ENCODE measurements at regions not wholly inside any gene's neighbourhood (a gene's known extent, or its start where the extent isn't known, plus 50 kb on each side); places are given as distances from the start of the nearest gene placed in this dataset.
"Not testable (repeated sequence)": the region's sequence is repeated elsewhere in the genome, so short reads cannot be mapped to it uniquely, and the experiment has no call there.

DNA sequence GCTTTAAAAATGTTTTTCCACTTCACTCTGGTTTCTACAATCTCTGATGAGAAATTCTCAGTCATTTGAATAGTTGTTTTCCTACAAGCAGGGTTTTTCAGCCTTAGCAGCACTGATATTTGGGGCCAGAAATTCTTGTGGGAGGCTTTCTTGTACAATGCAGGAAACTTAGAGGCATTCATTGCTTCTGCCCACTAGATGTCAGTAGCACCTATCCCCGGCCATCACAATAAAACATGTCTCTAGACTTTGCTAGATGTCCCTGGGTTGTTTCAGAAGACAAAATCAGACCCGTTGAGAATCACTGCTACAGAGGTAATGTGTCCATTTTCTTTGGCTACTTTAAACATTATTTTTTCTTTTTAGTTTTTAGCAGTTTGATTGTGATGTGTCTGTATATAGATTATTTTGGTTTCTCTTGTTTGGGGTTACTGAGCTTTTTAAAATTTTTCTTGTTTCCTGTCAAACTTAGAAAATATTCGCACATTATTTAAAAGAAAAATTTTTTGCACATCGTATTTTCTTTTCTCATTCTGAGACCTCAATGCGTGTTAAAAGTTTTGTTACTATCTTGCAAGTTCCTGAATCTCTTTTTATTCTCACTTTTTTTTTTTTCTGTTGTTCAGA, 60.8 kb upstream of the CCDC179 start:
- DNase-seq: peak; percentile 68

DNA sequence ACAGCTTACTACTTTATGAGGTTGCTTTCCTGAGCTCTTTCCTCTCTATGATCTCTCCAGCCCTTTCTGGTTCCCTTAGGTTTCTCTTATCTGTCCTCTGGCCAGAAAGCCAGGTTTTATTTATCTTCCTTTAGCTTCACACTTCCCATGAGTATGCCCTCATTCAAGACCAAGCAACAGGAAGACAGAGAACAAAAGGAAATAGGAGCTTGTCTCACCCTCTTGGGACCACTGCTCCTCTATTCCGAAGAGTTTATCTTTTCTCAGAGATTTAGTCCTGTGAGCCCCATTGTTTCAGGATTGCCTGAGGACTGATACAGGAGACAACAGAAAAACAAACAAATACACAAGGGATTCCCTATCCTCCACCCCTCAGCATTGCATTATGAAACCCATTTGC, 62.4 kb upstream of the CCDC179 start:
- DNase-seq: no peak

GRCh38 chr11:22923561-22923960, 63.3 kb upstream of the CCDC179 start:
- DNase-seq: no peak

- no peak for DNase-seq
These were observed 66.1 kb upstream of the CCDC179 start for GRCh38 chr11:22926341-22926740.

- no peak for DNase-seq
These were observed 67.5 kb upstream of the CCDC179 start for GRCh38 chr11:22927793-22928192.

DNA sequence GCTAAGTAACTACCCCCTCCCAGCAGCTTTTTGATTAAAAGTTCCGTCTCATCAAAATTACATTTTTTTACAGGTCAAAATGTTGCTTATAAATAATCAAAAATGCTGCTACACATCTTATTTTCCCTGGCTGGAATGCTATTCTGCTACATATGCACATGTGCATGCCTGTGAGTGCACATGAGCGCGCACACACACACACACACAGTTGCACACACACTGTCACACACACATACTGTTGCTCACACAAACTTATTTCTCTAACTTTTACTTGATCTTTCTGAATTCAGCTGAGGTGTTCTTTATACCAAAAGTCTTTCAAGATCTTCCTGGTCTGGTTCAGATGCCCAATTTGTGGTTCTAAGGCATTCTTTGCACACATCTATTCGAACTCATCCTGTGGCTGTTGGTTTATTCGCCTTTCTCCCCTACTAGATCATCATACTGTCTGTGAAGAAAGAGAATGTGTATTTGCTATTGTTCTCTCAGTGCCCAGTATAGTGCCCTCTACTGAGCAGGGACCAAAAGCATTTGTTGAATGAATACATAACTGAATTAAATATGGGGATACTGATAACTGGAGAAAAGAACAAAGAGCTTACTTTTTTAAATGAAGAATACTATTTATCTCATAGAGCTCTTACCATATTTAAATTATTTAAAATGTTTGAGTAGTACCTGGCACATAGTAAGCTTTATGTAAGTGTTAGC, 68.1 kb upstream of the CCDC179 start:
- no peak for DNase-seq

DNA sequence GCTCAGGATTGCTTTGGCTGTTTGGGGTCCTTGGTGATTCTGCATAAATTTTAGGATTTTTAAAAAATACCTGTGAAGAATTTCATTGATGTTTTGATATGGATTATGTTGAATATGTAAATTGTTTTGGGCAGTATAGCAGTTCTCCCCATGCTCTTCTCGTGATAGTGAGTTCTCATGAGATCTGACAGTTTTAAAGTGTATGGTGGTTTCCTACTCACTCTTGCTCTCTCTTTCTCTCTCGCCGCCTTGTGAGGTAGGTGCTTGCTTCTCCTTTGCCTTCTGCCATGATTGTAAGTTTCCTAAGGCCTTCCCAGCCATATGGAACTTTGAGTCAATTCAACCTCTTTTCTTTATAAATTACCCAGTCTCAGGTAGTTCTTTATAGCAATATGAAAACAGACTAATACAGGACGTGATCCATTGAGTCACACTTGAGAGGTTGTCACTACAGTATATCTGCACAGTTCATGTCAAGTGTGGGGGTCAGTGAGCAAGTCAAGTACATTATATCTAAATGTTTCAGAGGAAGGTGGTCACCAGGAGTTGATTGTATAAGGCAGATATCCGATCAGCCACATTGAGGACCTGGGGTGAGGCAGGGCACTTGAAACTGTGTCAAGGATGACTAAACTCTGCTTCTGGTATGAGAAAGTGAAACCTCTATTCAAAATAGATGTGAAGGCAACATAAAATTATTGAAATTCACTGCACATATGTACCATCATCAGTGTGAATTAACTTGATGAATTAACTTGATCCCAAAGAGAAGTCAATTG, 70.7 kb upstream of the CCDC179 start:
- peak; percentile 1 for DNase-seq

DNA sequence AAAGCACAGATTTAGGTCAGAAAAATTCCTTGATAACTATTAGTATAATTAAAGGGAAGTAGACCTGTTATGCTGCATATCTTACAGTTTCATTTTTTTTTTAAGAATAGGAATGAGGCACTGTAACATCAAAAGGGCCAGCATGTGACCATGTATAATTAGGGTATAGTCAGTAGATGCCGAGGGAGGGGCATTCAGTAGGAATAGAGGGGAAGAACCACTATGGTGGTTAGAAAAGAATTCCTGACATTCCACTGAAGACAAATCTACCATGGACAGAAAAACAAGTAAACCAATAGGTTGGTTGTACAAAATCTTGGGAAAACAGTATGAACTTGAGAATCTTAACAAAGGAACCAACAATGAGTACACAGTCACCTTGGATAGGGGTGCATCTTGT, 78.4 kb upstream of the CCDC179 start:
- DNase-seq: peak; percentile 3

DNA sequence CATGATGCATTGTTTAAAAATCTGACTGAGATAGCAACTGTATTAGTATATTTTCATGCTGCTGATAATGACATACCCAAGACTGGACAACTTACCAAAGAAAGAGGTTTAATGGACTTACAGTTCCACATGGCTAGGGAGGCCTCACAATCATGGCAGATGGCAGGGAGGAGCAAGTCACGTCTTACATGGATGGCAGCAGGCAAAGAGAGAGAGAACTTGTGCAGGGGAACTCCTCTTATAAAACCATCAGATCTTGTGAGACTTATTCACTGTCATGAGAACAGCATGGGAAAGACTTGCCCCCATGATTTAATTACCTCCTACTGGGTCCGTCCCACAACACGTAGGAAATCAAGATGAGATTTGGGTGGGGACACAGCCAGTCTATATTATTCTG, 81.3 kb upstream of the CCDC179 start:
- DNase-seq: not testable (repeated sequence)

- peak; percentile 1 for DNase-seq
These were observed 97.5 kb upstream of the CCDC179 start for GRCh38 chr11:22957786-22958185.

DNA sequence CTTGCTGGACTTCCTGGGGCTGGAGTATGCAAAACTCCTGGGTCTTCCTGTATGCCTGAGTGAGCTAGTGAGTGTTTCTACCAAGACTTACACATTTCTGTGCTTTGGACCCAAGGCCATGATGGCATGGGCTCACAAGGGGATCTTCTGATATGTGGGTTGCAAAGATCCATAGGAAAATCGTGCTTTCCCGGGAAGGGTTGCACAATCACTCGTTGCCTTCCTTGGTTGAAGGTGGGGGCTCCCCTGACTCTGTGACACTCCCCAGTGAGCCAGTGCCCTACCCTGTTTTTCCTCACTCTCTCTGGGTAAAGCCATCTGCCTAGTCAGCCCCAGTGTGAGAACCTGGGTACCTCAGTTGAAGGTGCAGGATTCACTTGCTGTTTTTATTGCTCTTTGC, 114.0 kb upstream of the CCDC179 start:
- DNase-seq: no peak

- DNase-seq: peak; percentile 67
These were observed 115.9 kb upstream of the CCDC179 start for GRCh38 chr11:22976146-22976545.

DNA sequence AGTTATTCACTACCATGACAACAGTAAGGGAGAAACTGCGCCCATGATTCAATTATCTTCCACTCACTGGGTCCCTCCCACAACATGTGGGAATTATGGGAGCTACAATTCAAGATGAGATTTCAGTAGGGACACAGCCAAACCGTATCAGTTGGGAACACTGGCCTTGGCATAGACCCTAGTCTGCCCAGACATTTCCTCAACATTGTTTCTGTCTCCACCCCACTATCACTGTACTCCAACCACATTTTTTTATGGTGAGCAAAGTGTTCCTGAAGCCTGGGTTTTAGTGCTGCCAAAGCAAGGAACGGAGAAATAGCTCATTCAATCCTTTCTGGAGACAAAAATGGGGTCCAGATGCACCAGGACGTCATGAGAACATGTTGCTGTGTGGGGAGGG, 122.6 kb upstream of the CCDC179 start:
- DNase-seq: no peak

GRCh38 chr11:22984045-22984444, 123.8 kb upstream of the CCDC179 start:
- no peak for DNase-seq

GRCh38 chr11:22989371-22989770, 129.1 kb upstream of the CCDC179 start:
- no peak for DNase-seq

- no peak for DNase-seq
These were observed 130.9 kb upstream of the CCDC179 start for GRCh38 chr11:22991196-22991595.

DNA sequence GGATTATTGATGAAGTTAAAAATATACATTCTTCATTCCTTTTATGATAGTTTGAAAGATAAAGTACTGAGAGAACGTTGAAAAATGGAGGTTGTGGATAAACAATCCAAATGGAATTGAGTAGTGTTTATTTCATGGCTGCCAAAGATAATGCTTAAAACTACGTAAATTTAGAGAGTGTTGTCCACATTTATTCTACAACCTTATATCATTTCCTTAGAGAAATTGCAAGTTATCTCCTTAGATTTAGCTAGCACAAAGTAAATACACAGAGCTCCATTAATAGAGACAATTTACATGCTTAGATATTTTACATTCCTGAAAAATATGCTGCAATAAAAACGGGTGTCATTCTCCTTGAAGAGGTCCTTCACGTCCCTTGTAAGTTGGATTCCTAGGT, 146.5 kb upstream of the CCDC179 start:
- no peak for DNase-seq

DNA sequence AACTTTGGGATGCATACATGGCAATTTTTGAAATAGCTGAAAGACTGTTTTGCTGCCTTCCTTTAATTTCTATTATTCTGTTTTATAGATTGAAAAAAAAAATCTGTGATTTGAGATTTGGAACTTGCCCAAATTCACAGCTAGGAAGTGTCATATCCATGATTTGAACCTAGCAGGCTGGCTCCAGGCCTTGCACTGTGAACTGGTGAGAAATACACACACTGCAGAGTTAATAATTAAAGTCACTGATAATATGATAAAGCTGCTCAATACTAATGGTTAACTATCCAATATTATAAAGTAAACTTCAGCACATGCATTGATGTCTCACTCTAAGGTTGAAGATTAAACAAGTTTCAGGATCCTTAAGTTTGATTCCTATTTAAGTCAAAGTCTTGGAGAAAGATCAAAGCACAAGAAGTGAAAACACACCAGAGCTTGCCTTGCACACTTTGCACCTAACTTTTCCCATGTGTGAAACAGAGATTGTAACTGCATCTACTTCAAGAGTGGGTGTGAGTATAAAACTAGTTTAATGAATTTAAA, 150.6 kb upstream of the CCDC179 start:
- no peak for DNase-seq

GRCh38 chr11:23012930-23013329, 152.7 kb upstream of the CCDC179 start:
- DNase-seq: no peak

- no peak for DNase-seq
These were observed 153.2 kb upstream of the CCDC179 start for GRCh38 chr11:23013509-23013908.

DNA sequence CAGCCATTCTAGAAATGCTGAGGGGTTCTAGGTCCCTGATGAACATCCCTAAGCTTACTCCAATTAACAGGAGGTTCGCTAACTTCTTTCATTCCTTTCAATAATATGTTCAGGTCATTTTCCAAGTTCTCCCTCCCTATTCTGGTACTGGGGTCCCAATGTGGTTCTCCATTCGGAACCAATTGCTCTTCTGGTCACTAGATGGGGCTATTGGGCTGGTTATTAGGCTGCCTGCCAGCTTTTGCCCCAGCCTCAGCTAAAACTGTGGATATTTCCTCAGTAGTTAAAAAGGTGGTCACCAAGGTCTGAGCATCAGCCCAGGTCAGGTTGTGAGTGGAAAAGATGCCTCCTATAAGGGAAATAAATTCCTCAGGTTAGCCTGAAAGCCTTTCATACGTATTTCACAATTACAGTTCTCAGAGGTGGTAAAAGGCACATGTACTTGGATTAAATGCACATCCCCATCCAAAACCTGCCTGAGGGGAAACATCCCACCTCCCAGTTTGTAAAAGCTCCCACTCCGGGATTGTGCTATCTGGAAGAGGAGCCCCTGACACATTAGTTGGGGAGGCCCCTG, 161.1 kb upstream of the CCDC179 start:
- peak; percentile 55 for DNase-seq

DNA sequence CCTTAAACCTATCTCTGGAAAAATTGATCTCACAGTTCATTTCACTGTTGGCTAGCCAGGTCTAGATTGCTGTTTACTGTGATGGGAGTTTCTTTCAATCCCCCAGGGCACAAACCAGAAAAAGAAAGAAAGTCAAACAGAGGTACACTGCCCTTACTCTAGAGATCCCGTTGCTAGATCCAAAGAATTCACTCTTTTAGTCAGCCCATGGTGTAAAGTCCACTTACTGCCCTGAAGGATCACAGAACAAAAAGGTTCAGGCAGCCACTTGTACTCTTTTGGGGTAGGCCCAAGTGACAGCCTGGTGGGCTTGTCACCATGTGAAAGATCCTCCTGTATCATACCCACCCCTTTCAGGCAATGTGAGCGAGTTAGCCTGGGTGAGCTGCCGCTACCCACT, 162.6 kb upstream of the CCDC179 start:
- DNase-seq: no peak

- peak; percentile 2 for DNase-seq
These were observed 163.0 kb upstream of the CCDC179 start for GRCh38 chr11:23023319-23023718.
